SK-N-SH treated with all-trans-retinoic acid at 6 μM for 48 hours (cell line): ENCODE measurements at regions not wholly inside any gene's neighbourhood (a gene's known extent, or its start where the extent isn't known, plus 50 kb on each side); places are given as distances from the start of the nearest gene placed in this dataset.

Experiments used
- ATAC-seq: fragments of 200-7000 bp; cut with Tn5 transposase; 3 replicates; pipeline ENCODE4 v1.9.1; 2020; ENCODE audit warnings: mild to moderate bottlenecking, moderate library complexity
- ARNTL ChIP-seq: fragments of 450-650 bp; formaldehyde crosslinking; IDR thresholded peaks from 2 replicates; pipeline ENCODE4 v1.5.0; 2020; ENCODE audit warnings: low read depth, mild to moderate bottlenecking, moderate library complexity, borderline replicate concordance
- BACH2 ChIP-seq: fragments of 250-450 bp; sonication (Bioruptor Pico); IDR thresholded peaks from 2 replicates; pipeline ENCODE4 v1.9.0; 2021; ENCODE audit warnings: mild to moderate bottlenecking, borderline replicate concordance
- CREB5 ChIP-seq: fragments of 250-450 bp; sonication (Bioruptor Pico); IDR thresholded peaks from 2 replicates; pipeline ENCODE4 v1.5.1; 2020; ENCODE audit warnings: low read depth, mild to moderate bottlenecking, moderate library complexity
- CSDC2 ChIP-seq: fragments of 250-450 bp; sonication (Bioruptor Pico); IDR thresholded peaks from 2 replicates; pipeline ENCODE4 v1.5.0; 2020; ENCODE audit warnings: mild to moderate bottlenecking, moderate library complexity
- ESRRG ChIP-seq: fragments of 250-450 bp; sonication (Bioruptor Pico); IDR thresholded peaks from 2 replicates; pipeline ENCODE4 v1.6.1; 2021; ENCODE audit warnings: mild to moderate bottlenecking
- GLIS3 ChIP-seq: fragments of 250-450 bp; sonication (Bioruptor Pico); IDR thresholded peaks from 2 replicates; pipeline ENCODE4 v1.5.0; 2020; ENCODE audit warnings: mild to moderate bottlenecking, moderate library complexity
- ISL1 ChIP-seq: fragments of 250-450 bp; sonication (Bioruptor Pico); IDR thresholded peaks from 2 replicates; pipeline ENCODE4 v2.1.2; 2022; ENCODE audit warnings: mild to moderate bottlenecking, moderate library complexity
- OSR1 ChIP-seq: fragments of 250-450 bp; sonication (Bioruptor Pico); IDR thresholded peaks from 2 replicates; pipeline ENCODE4 v1.8.0; 2022; ENCODE audit warnings: moderate library complexity, mild to moderate bottlenecking, inconsistent platforms
- PATZ1 ChIP-seq: fragments of 250-450 bp; sonication (Bioruptor Pico); IDR thresholded peaks from 2 replicates; pipeline ENCODE4 v1.8.0; 2020; ENCODE audit warnings: mild to moderate bottlenecking, moderate library complexity, borderline replicate concordance
- POU6F1 ChIP-seq: fragments of 250-450 bp; sonication (Bioruptor Pico); IDR thresholded peaks from 2 replicates; pipeline ENCODE4 v1.8.0; 2021; ENCODE audit warnings: low read depth, mild to moderate bottlenecking, moderate library complexity, borderline replicate concordance
- PPARA ChIP-seq: fragments of 250-450 bp; sonication (Bioruptor Pico); IDR thresholded peaks from 2 replicates; pipeline ENCODE4 v1.5.0; 2020; ENCODE audit warnings: mild to moderate bottlenecking, borderline replicate concordance
- RARB ChIP-seq: fragments of 250-450 bp; sonication (Bioruptor Pico); IDR thresholded peaks from 2 replicates; pipeline ENCODE4 v1.8.0; 2021; ENCODE audit warnings: mild to moderate bottlenecking, moderate library complexity
- SNAI2 ChIP-seq: fragments of 250-450 bp; sonication (Bioruptor Pico); IDR thresholded peaks from 2 replicates; pipeline ENCODE4 v1.5.0; 2020; ENCODE audit warnings: mild to moderate bottlenecking, moderate library complexity
- TCF4 ChIP-seq: fragments of 250-450 bp; sonication (Bioruptor Pico); IDR thresholded peaks from 2 replicates; pipeline ENCODE4 v1.8.0; 2021; ENCODE audit warnings: mild to moderate bottlenecking, moderate library complexity, borderline replicate concordance
- TOX ChIP-seq: fragments of 250-450 bp; sonication (Bioruptor Pico); IDR thresholded peaks from 2 replicates; pipeline ENCODE4 v1.8.0; 2021; ENCODE audit warnings: mild to moderate bottlenecking, moderate library complexity, borderline replicate concordance
- ZC3H10 ChIP-seq: fragments of 250-450 bp; sonication (Bioruptor Pico); IDR thresholded peaks from 2 replicates; pipeline ENCODE4 v1.5.1; 2021; ENCODE audit warnings: mild to moderate bottlenecking, moderate library complexity
- ZFP30 ChIP-seq: fragments of 450-650 bp; formaldehyde crosslinking; IDR thresholded peaks from 2 replicates; pipeline ENCODE4 v1.5.0; 2022; ENCODE audit warnings: mild to moderate bottlenecking, moderate library complexity
- ZNF565 ChIP-seq: fragments of 450-650 bp; formaldehyde crosslinking; conservative IDR thresholded peaks from 2 replicates; pipeline ENCODE4 v1.5.0; 2020; ENCODE audit warnings: low read depth, mild to moderate bottlenecking, moderate library complexity
- ZNF70 ChIP-seq: fragments of 450-650 bp; formaldehyde crosslinking; IDR thresholded peaks from 2 replicates; pipeline ENCODE4 v1.5.0; 2020; ENCODE audit warnings: mild to moderate bottlenecking, moderate library complexity
- ZNF8 ChIP-seq: fragments of 450-650 bp; formaldehyde crosslinking; IDR thresholded peaks from 2 replicates; pipeline ENCODE4 v1.5.0; 2020; ENCODE audit warnings: mild to moderate bottlenecking, moderate library complexity
- TF ChIP-seq, protein P1 (sequence below): fragments of 250-450 bp; sonication (Bioruptor Pico); IDR thresholded peaks from 2 replicates; pipeline ENCODE4 v1.5.1; 2021; ENCODE audit warnings: mild to moderate bottlenecking, moderate library complexity

DNA sequence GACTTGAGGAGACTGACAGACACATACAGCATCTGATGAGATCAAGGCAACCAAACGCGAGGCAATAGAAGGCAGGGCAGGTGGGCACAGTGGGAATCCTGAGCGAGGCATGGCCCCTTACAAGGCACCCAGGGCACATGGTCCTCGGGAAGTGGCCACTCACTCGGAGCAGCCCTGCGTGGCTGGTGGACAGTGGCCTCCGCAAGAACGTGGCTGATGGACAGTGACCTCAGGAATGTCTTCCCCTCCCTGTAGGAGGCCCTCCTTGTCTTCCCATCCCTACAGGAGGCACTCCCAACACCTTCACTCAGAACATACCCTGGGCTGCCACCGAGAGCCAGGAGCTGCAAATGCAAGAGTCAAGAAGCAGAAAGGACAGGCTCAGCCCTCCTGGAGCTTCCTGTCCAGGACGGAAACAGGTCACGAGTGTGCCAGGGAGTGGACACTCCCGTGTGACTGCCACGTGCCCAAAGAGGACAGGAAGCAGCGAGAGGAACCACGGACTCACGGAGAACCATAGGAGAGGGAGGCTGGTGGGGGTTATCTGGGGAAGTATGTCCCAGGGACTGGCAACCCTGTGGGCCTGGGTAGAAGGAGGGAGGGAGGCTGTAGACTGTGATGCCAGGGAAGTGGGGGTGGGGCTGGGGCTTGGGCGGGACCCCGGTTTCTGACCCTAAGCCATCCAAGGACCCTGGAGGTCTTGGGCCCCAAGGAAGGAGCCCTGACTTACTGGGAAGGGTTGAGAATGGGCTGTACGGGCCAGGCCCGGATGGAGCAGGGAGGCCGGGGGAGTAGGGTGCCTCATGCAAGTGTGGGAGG lies 321.9 kb upstream of the IRX4 start:
- no peak for ATAC-seq
- no peak for TF ChIP-seq CSDC2 (CRISPR knock-in tag)
- no peak for TF ChIP-seq RARB
- TF ChIP-seq ISL1: no peak
- TF ChIP-seq ZC3H10 (CRISPR knock-in tag): no peak
- no peak for TF ChIP-seq PATZ1 (CRISPR knock-in tag)
- TF ChIP-seq ZNF70: no peak
- TF ChIP-seq TCF4 (CRISPR knock-in tag): no peak
- no peak for TF ChIP-seq ZFP30 (CRISPR knock-in tag)
- TF ChIP-seq CREB5 (CRISPR knock-in tag): no peak
- TF ChIP-seq ZNF565 (CRISPR knock-in tag): no peak
- TF ChIP-seq ZNF8 (CRISPR knock-in tag): no peak
- no peak for TF ChIP-seq SNAI2
- no peak for TF ChIP-seq ESRRG
- TF ChIP-seq PPARA: no peak
- no peak for TF ChIP-seq OSR1
- no peak for TF ChIP-seq POU6F1 (CRISPR knock-in tag)
- TF ChIP-seq BACH2 (CRISPR knock-in tag): no peak
- TF ChIP-seq GLIS3 (CRISPR knock-in tag): no peak
- TF ChIP-seq, protein P1, sequence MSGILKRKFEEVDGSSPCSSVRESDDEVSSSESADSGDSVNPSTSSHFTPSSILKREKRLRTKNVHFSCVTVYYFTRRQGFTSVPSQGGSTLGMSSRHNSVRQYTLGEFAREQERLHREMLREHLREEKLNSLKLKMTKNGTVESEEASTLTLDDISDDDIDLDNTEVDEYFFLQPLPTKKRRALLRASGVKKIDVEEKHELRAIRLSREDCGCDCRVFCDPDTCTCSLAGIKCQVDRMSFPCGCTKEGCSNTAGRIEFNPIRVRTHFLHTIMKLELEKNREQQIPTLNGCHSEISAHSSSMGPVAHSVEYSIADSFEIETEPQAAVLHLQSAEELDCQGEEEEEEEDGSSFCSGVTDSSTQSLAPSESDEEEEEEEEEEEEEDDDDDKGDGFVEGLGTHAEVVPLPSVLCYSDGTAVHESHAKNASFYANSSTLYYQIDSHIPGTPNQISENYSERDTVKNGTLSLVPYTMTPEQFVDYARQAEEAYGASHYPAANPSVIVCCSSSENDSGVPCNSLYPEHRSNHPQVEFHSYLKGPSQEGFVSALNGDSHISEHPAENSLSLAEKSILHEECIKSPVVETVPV (CRISPR knock-in tag): no peak

DNA sequence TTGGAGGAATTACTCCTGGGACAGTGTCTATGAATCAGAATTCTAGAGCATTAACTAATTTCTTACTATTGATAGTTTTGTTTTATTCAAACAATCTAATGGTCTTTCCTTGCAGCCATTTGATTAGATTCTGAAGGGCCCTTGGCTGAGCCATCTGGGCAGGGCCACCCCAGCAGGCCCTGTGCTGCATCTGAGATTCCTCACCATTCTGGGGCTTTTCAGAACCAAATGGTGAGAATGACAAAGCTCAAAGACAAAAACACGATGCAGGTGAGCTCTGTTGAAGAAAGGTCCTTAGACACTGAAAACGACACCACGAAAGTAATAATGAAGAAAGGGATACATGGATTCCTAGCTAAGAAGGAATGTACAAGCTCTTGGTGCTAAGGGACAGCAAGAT lies 321.0 kb upstream of the IRX4 start:
- TF ChIP-seq PPARA (no peak), ZNF565 (CRISPR knock-in tag) (no peak), POU6F1 (CRISPR knock-in tag) (no peak)
- ATAC-seq: no peak

DNA sequence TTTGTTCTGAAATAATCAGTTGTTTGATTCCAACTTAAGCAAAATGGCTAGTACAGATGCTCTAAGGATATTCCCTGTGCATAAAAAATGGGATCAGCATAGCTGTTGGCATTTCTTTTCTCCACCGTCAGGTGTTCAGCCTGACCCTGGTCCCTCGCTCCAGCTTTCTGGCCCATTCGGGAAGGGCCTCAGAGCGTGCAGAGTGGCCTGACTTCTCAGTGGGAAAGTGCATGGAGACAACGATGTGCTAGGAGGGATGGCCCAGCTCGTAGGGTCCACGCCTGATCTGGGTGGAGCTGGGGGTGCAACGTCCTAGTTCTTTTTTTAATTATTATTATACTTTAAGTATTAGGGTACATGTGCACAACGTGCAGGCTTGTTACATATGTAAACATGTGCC lies 319.1 kb upstream of the IRX4 start:
- no peak for ATAC-seq
- TF ChIP-seq ZNF565 (CRISPR knock-in tag): no peak
- no peak for TF ChIP-seq TOX
- no peak for TF ChIP-seq OSR1
- no peak for TF ChIP-seq ZC3H10 (CRISPR knock-in tag)

- no peak for ATAC-seq
- TF ChIP-seq ARNTL (CRISPR knock-in tag) (no peak), ZNF565 (CRISPR knock-in tag) (no peak), RARB (no peak), ZNF70 (no peak), CSDC2 (CRISPR knock-in tag) (no peak), PPARA (no peak), TCF4 (CRISPR knock-in tag) (no peak)
Observed at GRCh38 chr5:2201421-2201820, 318.7 kb upstream of the IRX4 start.
